Pancreas (tissue), 10 donors: ENCODE measurements at regions not wholly inside any gene's neighbourhood (a gene's known extent, or its start where the extent isn't known, plus 50 kb on each side); places are given as distances from the start of the nearest gene placed in this dataset.

Experiments used
- ATAC-seq, 4 donors: fragments of 200-7000 bp; cut with Tn5 transposase; one replicate each; pipeline versions ENCODE4 v1.8.0 to v1.9.1; 2020; ENCODE audit warnings: mild to moderate bottlenecking in 4 of 4, moderate library complexity in 4 of 4
- DNase-seq, 6 donors: peaks; one replicate each; pipeline ENCODE4 v3.0.0-alpha.2; 2020
- FAIRE-seq: peaks from 2 replicates; lab custom pipeline; 2012; peaks lifted over from hg19 to GRCh38; lab: Jason Lieb, UNC
- H3K27ac ChIP-seq, 4 donors: fragments of 200-600 bp; sonication (generic); 1 replicate in 3 of 4; 2 replicates in 1 of 4; pipeline versions ENCODE4 v1.5.0 to v1.8.0; 2020
- H3K27me3 ChIP-seq, 4 donors: fragments of 200-600 bp; one replicate each; pipeline ENCODE4 v1.8.0; 2021
- H3K36me3 ChIP-seq, 3 donors: fragments of 200-600 bp; sonication (generic) in 1 of 3; one replicate each; pipeline versions ENCODE4 v1.5.0 to v1.8.0; 2020 to 2021
- H3K4me1 ChIP-seq, 3 donors: fragments of 200-600 bp; one replicate each; pipeline ENCODE4 v1.8.0; 2021
- H3K4me3 ChIP-seq, 4 donors: fragments of 200-600 bp; sonication (generic) in 2 of 4; one replicate each; pipeline versions ENCODE4 v1.5.0 to v1.8.0; 2020 to 2021
- H3K9me3 ChIP-seq, 4 donors: fragments of 200-600 bp; one replicate each; pipeline ENCODE4 v1.8.0; 2021
- WGBS, 2 donors: extraction: QIAGEN DNeasy Blood & Tissue Kit; methylation state at CpG; one replicate each; pipeline ENCODE4 v1.1.7; 2013; 5-methylcytosine and 5-hydroxymethylcytosine counted together
- intact Hi-C, 3 donors: fragments of 100-400 bp; cut with DNase I; formaldehyde crosslinking; loops; one replicate each; pipeline versions ENCODE4 v1.11.1 to v1.14.2; 2022
- TF ChIP-seq, protein P1 (sequence below), 4 donors: fragments of 200-600 bp; sonication (generic) in 3 of 4; IDR thresholded peaks; one replicate each; pipeline versions ENCODE4 v1.5.0 to v1.8.0; 2021; ENCODE audit warnings: antibody characterized with exemption in 4 of 4
- donor health status: healthy with polysubstance abuse.
- donor health status: DM: no; HTN: no; CAD: no; lungs with moderate emphysema.
- donor health status: DM: no; HTN: no; CAD: no.
- donor health status: control.
- donor health status: control.
- donor health status: Bipolar disorder and iron deficiency.
- donor health status: DM: yes; HTN: yes; CAD: no.
- donor health status: DM: no; HTN: no; CAD: no.
- donor health status: DM: no; HTN: no; CAD: no.
- donor health status: DM: yes; HTN: yes; CAD: no.

DNA sequence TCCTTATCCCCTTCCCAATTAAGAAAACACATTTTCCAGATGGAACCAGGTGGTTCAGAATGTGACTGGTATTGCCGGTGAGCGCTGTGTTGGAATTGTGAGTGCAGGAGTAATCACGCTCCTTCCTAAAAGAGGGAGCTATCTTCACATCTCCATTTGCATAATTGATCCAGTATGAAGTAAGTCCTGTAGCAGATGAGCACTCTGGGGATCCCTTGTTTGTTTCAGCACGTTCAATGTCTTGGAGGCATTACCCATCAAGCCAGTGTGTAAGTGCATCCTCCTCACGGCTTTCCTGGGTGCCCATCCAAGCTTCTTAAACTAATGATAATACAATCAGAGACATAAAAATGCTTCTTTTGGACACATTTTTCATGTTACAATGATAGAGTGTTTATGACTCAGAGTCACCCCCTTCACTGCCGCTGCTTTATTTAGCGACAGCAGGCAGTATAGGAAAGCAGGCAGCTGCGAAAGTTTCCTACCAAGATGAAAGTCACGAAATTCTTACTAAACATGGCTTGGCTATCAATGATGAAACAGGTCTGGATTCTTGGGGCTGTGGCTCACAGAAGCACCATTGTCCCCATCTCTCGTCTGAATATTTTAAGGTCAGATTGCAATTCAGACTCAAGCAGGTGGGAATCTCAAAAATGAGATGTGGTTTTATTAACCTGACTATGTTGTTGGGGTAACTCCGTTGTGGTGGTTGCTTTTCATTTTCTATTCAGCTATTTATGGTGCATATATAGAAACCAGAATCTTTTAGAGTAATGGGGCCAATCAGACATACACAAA is 346.3 kb upstream of the MDFIC2 start:
- 66 to 73% methylated on average over 11 of the region's 11 CpGs for WGBS, 2 donors
- Histone ChIP-seq H3K4me3 (no peak overlapping the region), H3K4me1 (no peaks in the 10 kb centered on the region), H3K9me3 (no peaks in the 10 kb centered on the region), H3K36me3 (no peaks in the 10 kb centered on the region), H3K27me3 (no peaks in the 10 kb centered on the region), H3K27ac (no peak overlapping the region)
- intact Hi-C loops: no loop called here
- ATAC-seq (no peak), FAIRE-seq (no peak), DNase-seq (no peak)
- TF ChIP-seq, protein P1, sequence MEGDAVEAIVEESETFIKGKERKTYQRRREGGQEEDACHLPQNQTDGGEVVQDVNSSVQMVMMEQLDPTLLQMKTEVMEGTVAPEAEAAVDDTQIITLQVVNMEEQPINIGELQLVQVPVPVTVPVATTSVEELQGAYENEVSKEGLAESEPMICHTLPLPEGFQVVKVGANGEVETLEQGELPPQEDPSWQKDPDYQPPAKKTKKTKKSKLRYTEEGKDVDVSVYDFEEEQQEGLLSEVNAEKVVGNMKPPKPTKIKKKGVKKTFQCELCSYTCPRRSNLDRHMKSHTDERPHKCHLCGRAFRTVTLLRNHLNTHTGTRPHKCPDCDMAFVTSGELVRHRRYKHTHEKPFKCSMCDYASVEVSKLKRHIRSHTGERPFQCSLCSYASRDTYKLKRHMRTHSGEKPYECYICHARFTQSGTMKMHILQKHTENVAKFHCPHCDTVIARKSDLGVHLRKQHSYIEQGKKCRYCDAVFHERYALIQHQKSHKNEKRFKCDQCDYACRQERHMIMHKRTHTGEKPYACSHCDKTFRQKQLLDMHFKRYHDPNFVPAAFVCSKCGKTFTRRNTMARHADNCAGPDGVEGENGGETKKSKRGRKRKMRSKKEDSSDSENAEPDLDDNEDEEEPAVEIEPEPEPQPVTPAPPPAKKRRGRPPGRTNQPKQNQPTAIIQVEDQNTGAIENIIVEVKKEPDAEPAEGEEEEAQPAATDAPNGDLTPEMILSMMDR (IDR thresholded peaks at IDR 0.05): no peak

DNA sequence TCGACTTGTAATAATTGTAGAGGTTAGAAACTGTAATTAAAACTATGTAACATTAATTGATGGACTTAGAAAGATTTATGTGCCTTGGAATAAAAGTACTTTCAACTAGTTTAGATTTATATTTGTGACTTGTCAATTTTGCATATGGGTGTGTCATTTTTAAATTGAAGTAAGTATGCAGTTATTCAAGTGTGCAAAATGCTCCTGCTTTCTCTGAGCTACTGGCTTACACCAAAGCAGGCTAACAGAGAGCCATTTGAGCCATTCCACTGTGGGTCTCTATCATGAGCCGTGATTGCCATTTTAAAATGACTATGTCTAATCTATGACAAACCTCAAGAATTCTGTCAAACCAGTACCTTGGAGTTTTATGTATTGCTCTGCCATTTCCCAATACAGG is 345.0 kb upstream of the MDFIC2 start:
- Histone ChIP-seq H3K4me1 (no peaks in the 10 kb centered on the region), H3K4me3 (no peak overlapping the region), H3K9me3 (no peaks in the 10 kb centered on the region), H3K27ac (no peak overlapping the region), H3K27me3 (no peaks in the 10 kb centered on the region), H3K36me3 (no peaks in the 10 kb centered on the region)
- intact Hi-C loops: no loop called here
- ATAC-seq (no peak), DNase-seq (no peak), FAIRE-seq (no peak)
- 59 to 61% methylated on average over 2 of the region's 2 CpGs for WGBS, 2 donors
- TF ChIP-seq, protein P1 (IDR thresholded peaks at IDR 0.05): no peak

DNA sequence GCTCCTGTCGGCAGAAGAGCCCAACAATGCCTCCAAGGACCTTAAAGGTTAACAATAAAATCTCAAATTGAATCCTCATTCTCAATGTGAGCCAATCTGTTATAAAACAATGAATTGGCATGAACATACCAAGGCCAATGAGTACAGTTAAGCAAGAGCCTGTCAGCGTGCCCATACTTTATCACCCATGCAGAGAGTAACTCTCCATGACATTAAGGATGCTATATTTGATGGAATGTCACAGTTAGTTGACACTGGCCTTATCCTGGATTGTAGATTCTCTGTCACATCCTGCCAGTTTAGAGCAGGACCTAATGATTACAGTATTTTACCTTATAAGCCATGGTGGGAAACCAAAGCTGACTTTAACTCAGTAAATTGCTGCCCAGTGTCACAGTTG is 335.4 kb upstream of the MDFIC2 start:
- Histone ChIP-seq H3K4me1 (no peaks in the 10 kb centered on the region), H3K27ac (no peak overlapping the region), H3K4me3 (no peak overlapping the region), H3K36me3 (no peaks in the 10 kb centered on the region), H3K9me3 (no peaks in the 10 kb centered on the region), H3K27me3 (no peaks in the 10 kb centered on the region)
- DNase-seq (no peak), FAIRE-seq (no peak), ATAC-seq (no peak)
- intact Hi-C loops: no loop called here
- 77 to 81% methylated on average over 2 of the region's 2 CpGs for WGBS, 2 donors
- TF ChIP-seq, protein P1 (IDR thresholded peaks at IDR 0.05): no peak

DNA sequence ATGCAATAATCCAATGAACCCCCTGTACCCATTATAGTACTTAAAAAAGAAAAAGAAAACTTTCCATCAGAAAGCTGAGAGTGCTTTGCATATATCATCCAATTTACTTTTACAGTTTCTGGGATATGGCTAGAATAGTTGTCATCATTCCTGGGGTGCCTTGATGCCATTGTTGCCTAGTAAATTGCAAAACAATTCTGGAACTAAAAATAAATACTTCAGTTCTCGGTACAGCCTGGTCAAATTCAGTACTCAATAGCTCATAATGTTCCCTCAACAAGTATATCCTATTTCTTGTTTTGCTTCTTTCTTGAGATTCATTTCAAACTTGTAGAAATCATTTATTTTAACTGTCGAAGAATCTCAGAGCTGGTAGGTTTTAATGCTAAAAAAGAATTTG is 334.7 kb upstream of the MDFIC2 start:
- no peak for ATAC-seq
- no peak for FAIRE-seq
- 74 to 84% methylated on average over 2 of the region's 2 CpGs for WGBS, 2 donors
- DNase-seq: no peak
- no peaks in the 10 kb centered on the region for H3K36me3 ChIP-seq
- TF ChIP-seq, protein P1 (IDR thresholded peaks at IDR 0.05): no peak
- intact Hi-C loops: no loop called here
- H3K9me3 ChIP-seq: no peaks in the 10 kb centered on the region
- H3K27me3 ChIP-seq: no peaks in the 10 kb centered on the region
- H3K27ac ChIP-seq: no peak overlapping the region
- no peak overlapping the region for H3K4me3 ChIP-seq
- no peaks in the 10 kb centered on the region for H3K4me1 ChIP-seq

DNA sequence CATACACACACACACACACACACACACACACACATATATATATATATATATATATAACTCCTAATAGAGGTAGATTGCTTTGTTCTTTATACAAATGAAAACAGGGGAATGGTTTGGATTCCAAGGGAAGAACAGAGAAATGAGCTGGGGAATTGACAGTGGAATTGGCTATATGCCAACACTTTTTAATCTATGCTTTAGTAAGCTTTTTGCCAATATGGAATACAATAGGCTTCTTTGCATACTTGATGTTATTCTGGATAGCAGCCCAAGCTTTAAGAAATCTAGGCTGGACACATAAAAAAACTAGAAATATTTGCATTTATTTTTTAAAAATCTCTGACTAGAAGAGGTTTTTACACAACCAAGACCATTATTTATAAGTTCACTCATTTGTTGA is 334.2 kb upstream of the MDFIC2 start:
- no peak for ATAC-seq
- H3K9me3 ChIP-seq: no peaks in the 10 kb centered on the region
- H3K36me3 ChIP-seq: no peaks in the 10 kb centered on the region
- FAIRE-seq: no peak
- H3K4me3 ChIP-seq: no peak overlapping the region
- H3K4me1 ChIP-seq: no peaks in the 10 kb centered on the region
- no peak for DNase-seq
- TF ChIP-seq, protein P1 (IDR thresholded peaks at IDR 0.05): no peak
- H3K27ac ChIP-seq: no peak overlapping the region
- intact Hi-C loops: no loop called here
- H3K27me3 ChIP-seq: no peaks in the 10 kb centered on the region
